ENCODE measurements at regions not wholly inside any gene's neighbourhood (a gene's known extent, or its start where the extent isn't known, plus 50 kb on each side); places are given as distances from the start of the nearest gene placed in this dataset.
A peak's percentile ranks its signal among the peaks of the same experiment; 100 is the strongest.

DNA sequence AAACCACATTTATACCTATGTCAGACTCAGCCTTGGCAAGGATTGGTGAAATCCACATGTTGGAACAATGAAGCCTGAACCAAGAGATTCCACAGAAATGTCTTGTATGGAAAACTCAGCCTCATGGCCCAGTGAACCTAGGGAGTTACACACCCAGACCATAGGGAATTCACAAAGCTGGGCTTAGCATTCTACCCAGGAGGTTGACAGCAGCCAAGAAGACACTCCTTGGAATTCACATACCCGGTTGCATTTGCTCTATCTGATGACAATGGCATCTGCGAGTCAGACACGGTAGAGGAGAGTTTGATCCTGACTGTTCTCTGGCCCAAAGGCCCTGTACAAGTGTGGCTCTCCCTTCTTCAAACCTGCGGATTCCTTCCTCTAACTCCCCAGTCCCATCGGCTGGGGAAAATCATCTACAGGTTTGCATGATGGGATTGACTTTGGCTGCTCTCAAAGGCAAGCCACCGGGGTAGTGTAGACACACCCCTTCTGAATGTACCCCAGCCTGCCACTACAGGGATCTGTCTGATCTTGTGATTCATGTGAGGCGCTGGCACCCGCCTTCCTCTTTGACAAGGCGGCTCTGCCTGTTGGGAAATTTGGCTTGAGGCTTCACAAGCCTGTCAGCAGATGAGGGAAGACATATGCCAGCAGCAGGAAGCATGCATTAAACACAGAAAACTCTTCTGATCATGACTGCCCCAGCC, 297.3 kb upstream of the KAZN start:
- TF ChIP-seq, protein P1, sequence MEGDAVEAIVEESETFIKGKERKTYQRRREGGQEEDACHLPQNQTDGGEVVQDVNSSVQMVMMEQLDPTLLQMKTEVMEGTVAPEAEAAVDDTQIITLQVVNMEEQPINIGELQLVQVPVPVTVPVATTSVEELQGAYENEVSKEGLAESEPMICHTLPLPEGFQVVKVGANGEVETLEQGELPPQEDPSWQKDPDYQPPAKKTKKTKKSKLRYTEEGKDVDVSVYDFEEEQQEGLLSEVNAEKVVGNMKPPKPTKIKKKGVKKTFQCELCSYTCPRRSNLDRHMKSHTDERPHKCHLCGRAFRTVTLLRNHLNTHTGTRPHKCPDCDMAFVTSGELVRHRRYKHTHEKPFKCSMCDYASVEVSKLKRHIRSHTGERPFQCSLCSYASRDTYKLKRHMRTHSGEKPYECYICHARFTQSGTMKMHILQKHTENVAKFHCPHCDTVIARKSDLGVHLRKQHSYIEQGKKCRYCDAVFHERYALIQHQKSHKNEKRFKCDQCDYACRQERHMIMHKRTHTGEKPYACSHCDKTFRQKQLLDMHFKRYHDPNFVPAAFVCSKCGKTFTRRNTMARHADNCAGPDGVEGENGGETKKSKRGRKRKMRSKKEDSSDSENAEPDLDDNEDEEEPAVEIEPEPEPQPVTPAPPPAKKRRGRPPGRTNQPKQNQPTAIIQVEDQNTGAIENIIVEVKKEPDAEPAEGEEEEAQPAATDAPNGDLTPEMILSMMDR (IDR thresholded peaks at IDR 0.05; ENCODE audit: unreplicated experiment in 3 of 3) = no peak
- Mint-ChIP-seq H3K36me3 (ENCODE audit: low read depth) (no peaks in the 10 kb centered on the region), H3K4me3 (no peak overlapping the region), H3K27ac (no peak overlapping the region), H3K27me3 (ENCODE audit: low read depth) (peaks cover 12% of the 10 kb centered on the region), H3K9me3 (no peaks in the 10 kb centered on the region), H3K4me1 (peaks cover 26% of the 10 kb centered on the region)

DNA sequence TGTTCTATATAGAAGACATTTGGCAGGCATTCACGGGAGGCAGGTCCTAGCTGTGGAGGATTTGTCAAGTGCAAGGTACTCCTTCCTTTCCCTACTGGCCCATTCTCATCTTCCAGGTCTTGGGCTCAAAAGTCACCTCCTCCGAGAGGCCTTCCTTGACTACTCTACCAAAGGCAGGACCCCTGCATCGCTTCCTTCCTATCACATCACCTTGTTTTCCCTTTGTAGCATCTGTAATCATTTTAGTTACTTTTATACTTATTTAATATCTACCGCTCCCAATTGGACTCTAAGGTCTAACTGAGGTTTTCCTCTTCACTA, 296.8 kb upstream of the KAZN start:
- Mint-ChIP-seq H3K4me1 (peaks cover 28% of the 10 kb centered on the region), H3K36me3 (ENCODE audit: low read depth) (no peaks in the 10 kb centered on the region), H3K27me3 (ENCODE audit: low read depth) (peaks cover 13% of the 10 kb centered on the region), H3K4me3 (no peak overlapping the region), H3K9me3 (no peaks in the 10 kb centered on the region), H3K27ac (no peak overlapping the region)
- TF ChIP-seq, protein P1 (IDR thresholded peaks at IDR 0.05; ENCODE audit: unreplicated experiment in 3 of 3) = no peak

DNA sequence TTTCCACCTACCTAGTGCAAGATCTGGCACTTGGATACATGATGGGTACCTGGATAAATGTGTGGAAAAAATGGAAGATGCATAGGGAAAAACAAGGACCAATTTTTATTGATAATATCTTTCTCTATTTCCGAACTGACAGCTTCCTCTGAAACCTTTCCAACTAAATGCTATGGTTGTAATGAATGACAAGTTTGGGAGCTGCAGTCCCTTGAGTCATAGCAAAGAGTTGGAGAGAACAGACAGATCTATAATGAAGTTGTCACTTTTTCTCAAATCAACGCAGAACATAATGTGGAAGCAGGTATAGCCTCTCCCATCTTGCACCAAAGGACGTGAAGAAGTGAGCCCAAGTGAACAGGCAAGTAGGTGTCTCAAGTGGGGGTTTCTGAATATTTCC, 296.5 kb upstream of the KAZN start:
- no peaks in the 10 kb centered on the region for H3K36me3 Mint-ChIP-seq (ENCODE audit: low read depth)
- H3K4me1 Mint-ChIP-seq = peaks cover 28% of the 10 kb centered on the region
- H3K4me3 Mint-ChIP-seq = no peak overlapping the region
- H3K27ac Mint-ChIP-seq = no peak overlapping the region
- no peaks in the 10 kb centered on the region for H3K9me3 Mint-ChIP-seq
- peaks cover 13% of the 10 kb centered on the region for H3K27me3 Mint-ChIP-seq (ENCODE audit: low read depth)
- TF ChIP-seq, protein P1 (IDR thresholded peaks at IDR 0.05; ENCODE audit: unreplicated experiment in 3 of 3) = no peak

DNA sequence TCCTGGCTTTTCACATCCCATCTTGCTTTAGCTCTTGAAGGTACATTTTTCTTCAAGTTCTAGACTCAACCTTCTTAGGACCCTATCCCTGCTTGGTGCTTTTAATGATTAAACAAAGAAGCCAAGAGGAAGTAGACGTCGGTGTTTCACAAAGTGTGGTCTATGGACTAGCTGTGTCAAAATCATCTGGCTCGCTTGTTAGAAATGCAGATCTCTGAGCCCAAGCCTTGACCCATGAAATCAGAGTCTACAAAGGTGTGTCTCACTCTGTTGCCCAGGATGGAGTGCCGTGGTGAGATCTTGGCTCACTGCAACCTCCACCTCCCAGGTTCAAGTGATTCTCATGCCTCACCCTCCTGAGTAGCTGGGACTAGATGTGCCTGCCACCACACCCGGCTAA, 295.5 kb upstream of the KAZN start:
- Mint-ChIP-seq H3K27ac (no peak overlapping the region), H3K4me1 (peaks cover 28% of the 10 kb centered on the region), H3K36me3 (ENCODE audit: low read depth) (no peaks in the 10 kb centered on the region), H3K27me3 (ENCODE audit: low read depth) (peaks cover 13% of the 10 kb centered on the region), H3K4me3 (no peak overlapping the region), H3K9me3 (no peaks in the 10 kb centered on the region)
- TF ChIP-seq, protein P1 (IDR thresholded peaks at IDR 0.05; ENCODE audit: unreplicated experiment in 3 of 3) = no peak

DNA sequence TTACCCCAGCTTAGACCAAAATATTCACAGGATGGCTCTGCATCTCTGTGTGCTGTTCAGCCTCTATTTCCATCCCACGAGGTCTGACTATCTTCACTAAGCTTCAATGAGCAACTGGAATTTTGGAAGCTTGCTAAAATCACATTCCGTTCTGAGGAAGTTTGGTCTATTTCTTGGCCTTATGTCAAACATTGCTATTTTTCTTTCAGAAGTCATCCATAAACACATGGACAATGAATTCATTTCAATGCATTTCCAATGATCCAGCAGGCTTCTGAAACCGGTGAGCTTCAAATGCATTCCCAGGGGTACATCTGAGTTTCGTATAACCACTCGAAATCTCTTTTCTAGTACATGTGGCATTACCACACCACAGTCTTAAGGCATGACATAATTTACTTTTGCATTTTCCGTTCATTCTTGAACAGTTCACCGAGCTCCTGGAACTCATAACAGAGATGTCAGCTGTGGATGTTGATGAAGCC, 294.1 kb upstream of the KAZN start:
- H3K9me3 Mint-ChIP-seq = no peaks in the 10 kb centered on the region
- H3K27ac Mint-ChIP-seq = peak overlapping the region in 2 of 3 experiments; percentile 28 to 51
- peaks cover 13% of the 10 kb centered on the region for H3K27me3 Mint-ChIP-seq (ENCODE audit: low read depth)
- H3K4me3 Mint-ChIP-seq = no peak overlapping the region
- peaks cover 28% of the 10 kb centered on the region for H3K4me1 Mint-ChIP-seq
- H3K36me3 Mint-ChIP-seq (ENCODE audit: low read depth) = no peaks in the 10 kb centered on the region
- TF ChIP-seq, protein P1 (IDR thresholded peaks at IDR 0.05; ENCODE audit: unreplicated experiment in 3 of 3) = no peak

DNA sequence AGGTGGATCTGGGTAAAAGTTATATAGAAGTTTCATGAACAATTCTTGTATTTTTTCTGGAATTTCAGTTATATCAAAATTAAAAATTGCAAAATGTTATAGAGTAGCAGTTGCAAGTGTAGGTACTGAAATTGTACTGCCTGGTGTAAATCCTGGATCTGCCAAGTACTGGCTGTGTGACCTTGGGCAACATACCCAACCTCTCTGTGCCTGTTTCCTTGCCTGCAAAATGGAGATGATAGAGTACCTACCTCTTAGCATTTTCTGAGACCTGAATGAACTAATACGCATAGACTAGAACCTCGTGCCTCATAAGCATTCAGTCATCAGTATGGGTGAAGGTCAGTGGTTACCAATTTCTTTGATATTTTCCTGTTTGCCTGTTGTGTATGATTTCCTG, 290.0 kb upstream of the KAZN start:
- H3K4me1 Mint-ChIP-seq = peaks cover 22% of the 10 kb centered on the region
- H3K27me3 Mint-ChIP-seq (ENCODE audit: low read depth) = peaks cover 5% of the 10 kb centered on the region
- H3K4me3 Mint-ChIP-seq = no peak overlapping the region
- H3K27ac Mint-ChIP-seq = no peak overlapping the region
- no peaks in the 10 kb centered on the region for H3K36me3 Mint-ChIP-seq (ENCODE audit: low read depth)
- H3K9me3 Mint-ChIP-seq = peaks cover 12% of the 10 kb centered on the region
- TF ChIP-seq, protein P1 (IDR thresholded peaks at IDR 0.05; ENCODE audit: unreplicated experiment in 3 of 3) = no peak
